NCI-H146 treated with DMSO at 0.1 percent for 48 hours (cell line): ENCODE measurements at regions not wholly inside any gene's neighbourhood (a gene's known extent, or its start where the extent isn't known, plus 50 kb on each side); places are given as distances from the start of the nearest gene placed in this dataset.

Source experiments
- DNase-seq: peaks from one replicate; lab custom pipeline; 2025; ENCODE audit not compliant: unreplicated experiment; lab: John Stamatoyannopoulos, UW

DNA sequence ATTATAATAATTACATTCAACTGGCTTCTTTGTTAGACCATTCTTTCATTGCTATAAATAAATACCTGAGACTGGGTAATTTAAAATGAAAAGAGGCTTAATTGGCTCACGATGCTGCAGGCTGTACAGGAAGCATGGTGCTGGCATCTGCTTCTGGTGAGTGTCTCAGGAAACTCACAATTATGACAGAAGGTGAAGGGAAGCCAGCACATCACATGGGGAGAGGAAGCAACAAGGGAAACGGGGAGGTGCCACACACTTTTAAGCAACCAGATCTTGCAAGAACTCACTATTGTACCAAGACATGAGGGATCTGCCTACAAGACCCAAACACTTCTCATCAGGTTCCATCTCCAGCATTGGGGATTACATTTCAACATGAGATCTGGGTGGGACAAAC, 413.1 kb upstream of the ARRDC4 start:
- DNase-seq, result no peak

DNA sequence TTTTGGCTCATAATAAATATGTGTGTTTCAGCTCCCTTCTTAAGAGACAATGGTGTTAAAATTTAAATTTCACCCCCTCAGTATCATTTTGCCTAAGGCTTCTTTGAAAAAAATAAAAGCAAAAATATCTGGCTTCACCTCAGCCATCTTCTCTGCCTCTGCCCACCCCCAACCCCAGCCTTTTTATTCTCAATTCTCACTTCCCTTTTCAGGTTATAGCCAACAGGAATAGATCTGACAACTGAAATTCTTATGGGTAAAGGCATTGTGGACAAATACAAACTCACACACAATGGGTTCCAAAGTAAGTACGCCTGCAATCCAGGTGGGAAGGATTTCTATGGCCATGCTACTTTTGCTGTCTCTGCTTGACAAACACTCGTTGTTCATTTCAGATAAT, 399.0 kb upstream of the ARRDC4 start:
- DNase-seq, result no peak

DNA sequence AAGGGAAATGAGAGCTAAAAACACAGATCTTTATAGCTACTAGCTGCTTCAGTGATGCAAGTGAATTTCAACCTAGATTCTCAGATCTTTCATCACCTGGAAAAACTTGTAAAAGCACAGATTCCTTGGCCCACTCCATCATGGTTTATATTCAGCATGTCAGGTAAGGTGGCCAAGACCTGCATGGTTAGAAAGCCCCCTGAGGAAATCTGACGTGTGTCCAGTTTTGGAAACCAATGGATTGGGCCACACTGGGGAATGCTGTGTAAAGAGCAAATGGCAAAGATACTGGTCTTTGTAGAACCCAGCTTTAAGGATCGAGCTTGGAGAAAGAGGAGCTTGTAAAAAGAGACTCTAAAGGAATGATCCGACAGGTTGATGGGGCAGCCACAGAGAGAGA, 397.0 kb upstream of the ARRDC4 start:
- no peak for DNase-seq

DNA sequence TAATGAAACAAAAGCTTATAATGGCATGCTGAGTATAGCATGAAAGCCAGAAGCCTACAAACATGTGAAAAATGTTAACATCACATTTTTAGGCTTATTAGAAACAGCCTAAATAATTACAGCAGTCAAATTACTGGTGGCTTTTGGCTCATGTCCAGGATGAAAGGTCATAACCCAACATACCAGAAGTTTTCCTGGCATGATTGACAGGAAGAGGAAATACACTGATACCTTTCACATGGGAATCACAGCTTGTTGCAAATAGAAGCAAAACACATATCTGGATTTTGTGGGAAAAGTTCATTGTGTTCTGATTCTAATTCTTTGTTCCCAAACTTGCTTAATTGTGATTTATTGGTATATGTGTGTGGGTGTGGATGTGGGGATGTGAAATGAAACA, 393.5 kb upstream of the ARRDC4 start:
- DNase-seq, result no peak

DNA sequence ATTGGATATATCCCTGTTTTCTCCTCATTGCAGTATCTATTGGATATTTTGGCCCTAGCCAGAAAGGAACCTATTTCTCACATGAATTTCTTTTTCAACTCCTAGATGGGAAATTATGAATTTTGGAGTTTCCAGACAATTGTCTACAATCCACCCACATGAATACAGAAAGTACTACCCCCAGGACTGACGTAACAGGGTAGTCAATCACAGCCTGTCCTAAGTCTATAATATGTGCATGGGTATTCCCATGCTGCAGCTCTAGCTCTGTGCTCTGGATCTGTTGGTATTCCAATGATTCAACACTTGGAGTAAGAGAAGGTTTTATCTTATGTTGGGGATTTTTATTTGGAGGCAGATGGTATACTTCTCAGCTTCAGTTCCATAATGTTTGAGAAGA, 393.1 kb upstream of the ARRDC4 start:
- DNase-seq, result no peak

DNA sequence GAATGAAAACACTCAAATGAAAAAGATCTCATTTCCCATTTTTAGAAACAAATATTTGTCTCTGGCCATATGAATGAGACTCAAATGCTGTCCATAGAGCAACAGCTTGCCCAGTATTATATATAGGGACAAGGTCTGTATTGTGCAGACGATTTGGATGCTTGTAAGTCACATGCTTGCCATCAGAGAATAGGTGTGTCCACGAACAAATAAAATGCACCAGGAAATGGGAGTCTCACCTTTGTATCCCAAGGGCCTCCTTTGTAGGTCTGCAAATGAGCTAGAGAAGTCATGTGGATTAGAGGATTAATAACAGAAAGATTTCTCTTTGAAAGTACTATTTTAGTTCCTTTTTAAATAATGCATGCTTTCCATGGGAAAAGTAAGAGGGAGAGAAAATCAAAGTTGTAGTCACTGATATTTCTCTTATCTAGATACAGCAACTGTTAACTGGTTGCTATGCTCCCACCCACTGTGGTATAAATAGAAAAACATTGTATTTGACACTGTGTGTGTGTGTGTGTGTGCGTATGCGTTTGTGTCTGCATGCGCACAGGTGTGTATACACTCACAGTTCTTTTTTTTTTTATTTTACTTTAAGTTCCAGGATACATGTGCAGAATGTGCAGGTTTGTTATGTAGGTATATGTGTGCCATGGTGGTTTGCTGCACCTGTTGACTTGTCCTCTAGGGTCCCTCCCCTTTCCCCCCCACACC, 383.4 kb upstream of the ARRDC4 start:
- no peak for DNase-seq

DNA sequence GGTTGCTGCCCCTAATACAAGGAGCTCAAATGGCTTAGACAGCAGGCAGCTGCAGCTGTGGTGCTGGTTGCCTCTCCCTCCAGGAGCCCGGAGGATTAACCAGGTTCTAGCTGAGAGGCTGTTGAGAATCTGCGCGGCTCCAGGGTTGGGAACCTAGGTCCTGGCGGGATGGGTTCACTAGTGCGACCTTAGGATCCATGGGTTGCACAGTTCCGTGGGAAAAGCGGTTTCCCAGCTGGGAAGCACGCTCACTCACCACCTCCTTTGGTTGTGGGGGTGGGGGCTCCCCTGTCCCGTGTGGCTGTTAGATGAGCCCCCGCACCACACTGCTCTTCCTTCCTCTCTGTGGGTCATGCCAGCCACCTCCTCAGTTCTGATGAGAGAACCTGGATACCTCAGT, 375.1 kb upstream of the ARRDC4 start:
- DNase-seq, result no peak

DNA sequence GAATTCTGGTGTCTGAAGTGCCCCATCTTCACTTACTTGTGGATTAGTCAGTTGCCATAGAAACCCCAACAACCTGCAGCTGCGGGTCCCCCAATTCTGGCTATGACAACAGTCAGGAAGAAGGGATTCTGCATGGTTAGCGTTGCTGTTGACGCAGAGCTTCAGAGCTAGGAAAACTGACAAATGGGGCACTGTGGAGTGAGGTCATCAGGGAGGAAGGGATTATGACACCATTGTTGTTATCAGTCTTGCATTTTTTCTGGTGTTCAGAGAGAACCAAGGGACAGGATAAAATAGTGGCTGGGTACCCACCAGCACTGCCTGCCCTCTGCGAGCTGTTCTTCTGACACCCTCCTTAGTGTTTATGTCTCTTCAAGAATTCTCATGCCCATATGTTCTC, 367.7 kb upstream of the ARRDC4 start:
- DNase-seq, result no peak

DNA sequence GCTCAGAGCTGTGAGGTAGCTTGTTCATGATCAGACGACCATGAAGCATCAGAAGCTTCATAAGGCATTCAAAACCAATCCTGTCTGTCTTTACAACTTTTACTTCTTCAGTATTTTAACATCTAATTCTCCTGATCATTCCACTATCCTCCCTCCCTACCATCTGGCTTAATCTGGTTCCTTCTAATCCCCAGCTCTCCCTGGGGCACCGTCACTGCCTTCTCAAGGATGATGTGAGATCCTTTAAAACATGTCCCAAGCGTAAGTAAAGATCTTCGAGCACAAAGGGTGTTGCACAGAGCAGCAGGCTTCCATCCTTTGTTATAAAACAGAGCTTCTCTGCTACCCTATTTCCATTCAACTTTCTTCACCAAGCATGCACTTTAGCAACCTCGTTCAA, 362.7 kb upstream of the ARRDC4 start:
- DNase-seq, result no peak

DNA sequence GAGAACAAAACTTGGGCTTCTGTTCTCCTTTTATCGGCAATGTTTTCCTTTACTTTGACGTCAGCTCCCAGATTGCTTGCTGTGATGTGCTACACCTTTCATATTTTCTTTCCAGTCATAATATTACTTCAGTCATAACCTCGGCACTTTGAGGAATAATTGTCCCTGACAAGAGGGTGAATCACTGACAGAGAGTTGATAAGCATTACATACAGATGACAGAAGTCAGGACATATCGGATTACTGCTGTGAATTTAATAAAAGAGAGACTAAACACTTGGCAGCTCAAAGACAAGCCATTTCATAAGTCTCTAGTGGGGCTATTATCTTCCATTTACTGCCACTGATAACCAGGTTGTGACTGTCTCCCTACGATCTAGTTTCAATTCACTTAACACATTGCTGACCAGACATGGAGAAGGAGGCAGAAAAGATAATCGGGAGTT, 362.1 kb upstream of the ARRDC4 start:
- DNase-seq, result peak; percentile 2

DNA sequence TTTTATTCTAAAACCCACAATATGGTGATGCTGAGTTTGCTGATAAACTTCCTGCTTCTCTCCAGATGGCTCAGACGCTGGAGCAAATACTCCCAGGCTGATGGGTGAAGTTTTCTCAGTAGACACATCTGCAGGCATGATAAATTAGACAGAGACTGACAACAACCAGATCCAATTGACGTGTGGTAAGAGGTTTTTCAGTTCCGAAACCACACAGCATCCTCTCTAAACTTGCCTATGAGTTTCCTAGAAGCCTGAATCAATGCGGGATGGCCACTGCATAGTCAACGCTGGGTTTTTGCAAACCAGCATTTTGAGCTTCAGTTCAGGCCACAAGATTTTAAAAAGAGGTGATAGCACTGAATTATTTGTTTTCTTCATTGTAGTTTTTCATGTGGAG, 360.3 kb upstream of the ARRDC4 start:
- no peak for DNase-seq

DNA sequence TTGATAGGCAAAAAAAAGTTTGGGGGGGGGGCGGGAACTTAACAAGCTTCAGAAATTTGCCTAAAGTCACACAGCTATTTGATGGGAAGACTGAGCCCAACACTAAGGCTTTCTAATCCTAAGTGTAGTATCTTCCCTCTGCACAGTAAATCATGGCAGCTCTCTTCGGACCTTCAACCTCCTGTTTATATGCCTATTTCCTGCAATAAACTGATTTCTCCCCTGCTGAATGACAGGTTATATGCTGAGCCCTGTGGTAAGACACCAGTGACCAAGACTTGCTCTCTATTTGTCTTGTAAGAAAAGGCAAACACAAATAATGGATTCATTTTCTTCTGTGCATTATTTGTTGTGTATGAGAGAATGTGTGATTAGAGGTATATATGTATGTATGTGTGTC, 355.8 kb upstream of the ARRDC4 start:
- no peak for DNase-seq

DNA sequence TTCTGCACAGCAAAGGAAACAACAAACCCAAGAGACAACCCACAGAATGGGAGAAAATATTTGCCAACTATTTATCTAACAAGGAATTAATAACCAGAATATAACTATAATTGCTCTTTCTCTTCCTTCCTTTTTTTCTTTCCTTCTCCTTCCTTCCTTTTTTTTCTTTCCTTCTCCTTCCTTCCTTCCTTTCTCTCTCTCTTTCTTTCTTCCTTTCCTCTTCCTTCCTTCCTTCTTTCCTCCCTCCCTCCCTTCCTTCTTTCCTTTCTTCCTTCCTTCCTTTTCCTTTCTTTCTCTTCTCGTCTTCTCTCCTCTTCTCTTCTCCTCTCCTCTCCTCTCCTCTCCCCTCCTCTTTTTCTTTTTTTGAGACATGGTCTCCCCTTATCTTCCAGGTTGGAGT, 345.4 kb upstream of the ARRDC4 start:
- DNase-seq, result no peak

DNA sequence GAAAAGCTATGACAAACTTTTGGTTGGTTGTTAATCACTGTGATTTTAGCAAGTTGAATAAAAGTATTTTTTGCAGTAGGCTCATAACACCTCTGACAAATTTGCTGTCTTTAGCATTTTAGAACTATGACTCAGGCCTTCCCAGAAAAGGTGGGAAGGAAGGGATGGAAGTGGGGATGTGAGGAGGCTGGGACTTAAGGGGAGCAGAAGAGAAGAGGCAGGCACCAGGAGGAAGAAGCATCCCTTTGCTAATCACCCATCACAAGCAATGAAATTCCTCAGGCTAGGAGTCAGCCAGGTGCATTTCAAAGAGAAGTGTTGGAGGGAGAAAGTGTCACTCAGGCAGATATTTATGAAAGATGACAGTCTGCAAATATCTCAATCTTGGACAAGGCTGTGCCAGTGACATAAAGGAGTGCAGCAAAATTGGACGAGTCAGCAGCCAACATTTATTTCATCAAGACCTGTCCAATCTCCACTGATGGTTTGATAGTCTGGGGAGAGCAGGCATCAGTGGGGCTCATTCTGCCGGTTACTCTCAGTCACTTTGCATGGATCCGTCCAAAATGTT, 337.3 kb upstream of the ARRDC4 start:
- DNase-seq, result no peak

DNA sequence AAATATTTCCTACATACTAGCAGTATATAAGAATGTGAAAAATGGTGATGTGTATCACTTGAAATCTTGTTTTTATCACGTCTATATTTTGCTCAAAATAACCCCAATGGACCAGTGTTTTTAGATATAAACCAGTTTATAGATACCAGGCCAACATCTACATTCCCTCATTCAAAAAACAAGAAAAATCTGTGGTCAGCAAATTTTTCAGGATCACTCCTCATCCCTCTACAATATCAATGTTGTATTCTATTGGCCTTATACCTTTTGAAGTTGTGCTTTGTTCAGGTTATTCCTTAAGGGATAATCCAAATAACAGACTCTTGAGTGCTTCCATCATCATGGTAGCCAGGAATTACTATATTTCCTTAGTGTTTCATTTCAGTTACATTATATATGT, 332.9 kb upstream of the ARRDC4 start:
- DNase-seq, result no peak

DNA sequence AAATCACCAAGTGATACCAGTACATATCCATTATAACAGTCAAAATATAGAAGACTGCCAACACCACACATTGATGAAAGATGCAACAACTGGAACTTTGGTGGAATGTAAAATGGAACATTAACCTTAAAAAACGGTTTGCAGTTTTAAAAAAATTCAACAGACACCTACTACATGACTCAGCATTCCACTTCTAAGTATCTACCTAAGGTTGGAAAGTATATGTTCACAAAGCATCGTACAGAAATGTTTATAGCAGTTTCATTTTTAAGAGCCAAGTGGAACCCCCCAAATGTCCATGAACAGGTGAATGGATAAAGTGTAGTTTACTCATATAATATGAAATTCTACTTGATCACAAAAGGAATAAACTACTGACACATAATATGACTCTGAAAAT, 314.7 kb upstream of the ARRDC4 start:
- no peak for DNase-seq

DNA sequence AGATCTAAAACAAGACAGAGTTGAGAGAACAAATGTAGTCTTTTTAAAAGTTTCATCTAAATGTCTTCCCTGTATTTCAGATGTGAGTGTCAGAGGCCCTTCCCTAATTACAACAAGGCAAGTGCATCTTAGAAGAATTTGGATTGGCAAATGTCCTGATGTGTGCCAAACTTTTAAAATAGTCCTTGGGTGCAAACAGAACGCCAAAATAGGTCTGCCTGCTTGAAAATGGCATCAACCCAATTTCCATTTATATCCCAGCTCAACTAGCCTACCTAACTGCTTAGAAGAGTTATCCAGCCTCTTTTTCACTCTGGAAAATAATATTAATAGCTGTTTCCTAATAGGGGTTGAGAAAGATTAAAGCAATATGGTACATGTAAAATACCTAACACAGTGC, 311.8 kb upstream of the ARRDC4 start:
- no peak for DNase-seq

DNA sequence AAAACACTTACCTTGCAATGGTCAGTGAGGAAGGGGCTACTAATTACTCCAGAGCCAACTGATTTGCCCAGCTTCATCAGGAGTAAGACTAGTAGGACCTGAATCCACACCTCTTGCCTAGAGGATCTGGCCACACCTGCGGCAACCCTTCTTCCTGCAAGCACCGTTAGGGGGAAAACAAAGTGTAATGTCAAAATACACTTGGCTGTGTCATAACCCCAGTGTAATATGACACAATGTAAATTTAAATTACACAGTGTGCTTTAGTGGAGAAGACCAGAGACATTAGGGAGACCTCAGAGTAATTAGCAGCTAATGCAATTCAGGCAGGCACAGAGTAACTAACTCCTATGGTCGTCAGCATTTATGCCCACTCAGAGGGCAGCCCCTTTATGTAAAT, 308.5 kb upstream of the ARRDC4 start:
- peak; percentile 25 for DNase-seq

DNA sequence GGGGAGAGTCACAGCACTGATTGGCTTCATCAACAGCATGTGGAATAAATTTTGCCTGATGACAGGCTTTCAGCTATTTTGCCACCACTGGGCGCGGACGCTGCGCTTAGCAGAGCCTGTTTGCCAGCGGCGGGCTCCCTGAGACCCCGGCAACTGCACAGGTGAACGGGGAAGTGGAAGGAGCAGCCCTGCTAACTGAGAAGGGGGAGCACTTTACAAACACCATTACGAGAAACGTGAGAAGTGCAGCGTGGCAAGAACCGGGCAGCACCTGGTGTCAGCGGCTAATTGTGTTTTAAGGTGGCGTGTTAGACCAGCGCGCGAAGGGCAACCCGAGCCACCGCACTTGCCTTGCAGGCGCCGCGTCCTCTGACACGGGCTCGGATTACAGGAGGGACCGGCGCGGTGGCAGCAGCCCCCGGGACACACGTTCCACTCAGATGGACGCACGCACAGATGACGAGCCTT, 307.8 kb upstream of the ARRDC4 start:
- DNase-seq, result peak; percentile 27

DNA sequence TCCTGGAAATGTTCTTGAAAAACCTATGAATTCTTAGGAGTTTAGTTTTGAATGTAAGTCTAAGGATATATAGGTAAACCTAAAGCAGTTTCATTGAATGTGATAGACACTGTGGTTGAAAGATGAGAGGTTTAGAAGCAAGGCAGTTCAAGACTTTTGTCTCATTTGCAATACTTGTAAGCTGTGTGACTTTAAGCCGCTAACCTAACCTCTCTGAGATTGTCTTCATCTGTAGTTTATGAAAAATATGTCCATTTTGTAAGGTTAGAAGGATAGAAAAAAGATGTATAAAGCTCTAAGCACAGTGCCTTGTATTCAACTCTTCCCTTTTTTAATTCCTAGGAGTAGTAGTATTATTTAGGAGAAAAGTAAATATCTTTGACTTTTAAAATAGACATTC, 306.6 kb upstream of the ARRDC4 start:
- DNase-seq, result no peak

DNA sequence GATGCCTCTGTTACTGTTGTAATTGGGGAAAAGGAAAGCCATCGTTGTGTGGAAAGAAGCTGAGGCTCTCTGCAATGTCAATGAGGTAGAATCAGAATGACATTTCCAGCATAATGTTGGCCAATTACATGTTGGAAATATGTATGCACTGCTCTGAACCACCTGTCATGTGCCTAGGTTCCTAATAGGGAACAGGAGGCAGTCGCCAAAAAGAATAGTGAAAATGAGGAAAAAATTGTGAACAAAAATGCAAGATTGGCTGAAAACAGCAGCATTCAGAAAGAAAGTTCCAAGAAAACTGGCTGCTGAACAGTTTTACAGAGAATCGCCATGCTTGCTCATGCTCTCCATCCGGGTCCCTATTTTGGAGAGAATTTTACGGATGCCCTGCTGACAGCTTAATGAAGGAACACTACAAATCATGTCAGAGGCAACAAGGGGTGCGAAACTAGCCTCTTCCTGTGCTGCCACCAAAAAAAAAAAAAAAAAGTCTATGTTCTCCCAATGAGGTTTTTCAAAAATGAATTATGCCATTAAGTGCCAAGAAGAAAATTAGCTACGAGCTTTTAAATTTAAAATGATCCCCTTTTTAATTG, 305.9 kb upstream of the ARRDC4 start:
- DNase-seq, result no peak

DNA sequence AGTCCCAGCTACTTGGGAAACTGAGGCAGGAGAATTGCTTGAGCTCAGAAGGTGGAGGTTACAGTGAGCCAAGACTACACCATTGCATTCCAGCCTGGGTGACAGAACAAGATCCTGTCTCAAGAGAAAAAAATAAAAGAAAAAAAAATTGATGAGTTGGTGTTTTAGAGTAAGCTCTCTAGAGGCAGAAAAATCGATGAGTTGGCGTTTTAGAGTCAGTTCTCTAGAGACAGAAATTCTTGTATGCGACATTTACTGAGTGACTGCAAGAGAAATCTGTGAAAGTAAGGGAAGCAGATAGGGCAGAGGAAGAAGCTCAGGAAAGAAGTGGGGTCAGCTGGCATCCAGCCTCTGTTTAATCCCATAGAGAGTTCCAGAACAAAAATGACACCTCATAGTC, 298.7 kb upstream of the ARRDC4 start:
- DNase-seq, result no peak

DNA sequence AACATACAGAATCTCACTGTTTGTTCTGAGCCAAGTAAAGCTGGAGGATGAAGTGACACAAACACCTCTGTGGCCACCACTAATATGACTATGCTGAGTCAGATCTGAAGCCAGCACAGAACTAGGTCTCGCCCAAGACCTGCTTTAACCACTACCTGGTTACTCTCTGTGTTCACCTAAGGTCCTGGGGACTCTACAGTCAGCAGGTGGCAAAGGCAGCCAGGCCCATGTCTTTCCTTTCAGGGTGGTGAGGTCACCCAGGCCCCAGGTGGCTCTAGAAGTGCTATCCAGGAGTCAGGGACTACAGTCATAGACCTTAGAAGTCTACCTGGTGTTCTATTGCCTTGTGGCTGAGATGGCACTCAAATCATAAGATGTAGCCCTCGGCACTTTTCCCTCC, 287.9 kb upstream of the ARRDC4 start:
- DNase-seq, result no peak
